Astrocyte of the spinal cord (primary cell): ENCODE measurements at regions not wholly inside any gene's neighbourhood (a gene's known extent, or its start where the extent isn't known, plus 50 kb on each side); places are given as distances from the start of the nearest gene placed in this dataset.

Source experiments
- DNase-seq: peaks from one replicate; pipeline ENCODE4 v3.0.0; 2011; ENCODE audit warnings: low read depth, low spot score
- H3K4me3 ChIP-seq: 2 replicates; pipeline ENCODE4 v1.5.1; 2011; ENCODE audit warnings: low read depth, mild to moderate bottlenecking, low read length, moderate library complexity
- CTCF ChIP-seq: IDR thresholded peaks from 2 replicates; pipeline ENCODE4 v1.5.1; 2012; ENCODE audit warnings: low read depth, mild to moderate bottlenecking, low read length, inconsistent platforms
- in situ Hi-C: cut with HindIII; loops from 2 replicates; pipeline ENCODE4 v1.10.0; 2017; ENCODE audit warnings: low sequenced_read_pairs

GRCh38 chr3:168442502-168442901 is 346.8 kb upstream of the GOLIM4 start:
- in situ Hi-C loops: no loop called here
- TF ChIP-seq CTCF: no peak
- no peak for DNase-seq
- H3K4me3 ChIP-seq: no peak overlapping the region

- no peak for TF ChIP-seq CTCF
- in situ Hi-C loops: no loop called here
- H3K4me3 ChIP-seq: no peak overlapping the region
- DNase-seq: no peak
Measured at GRCh38 chr3:168436245-168436724, 340.6 kb upstream of the GOLIM4 start.

GRCh38 chr3:168431491-168431890 is 335.8 kb upstream of the GOLIM4 start:
- DNase-seq: peak; percentile 5
- TF ChIP-seq CTCF: no peak
- in situ Hi-C loops: no loop called here
- H3K4me3 ChIP-seq: no peak overlapping the region

GRCh38 chr3:168427835-168428475 is 332.2 kb upstream of the GOLIM4 start:
- in situ Hi-C loops: no loop called here
- no peak for DNase-seq
- TF ChIP-seq CTCF: no peak
- H3K4me3 ChIP-seq: no peak overlapping the region

GRCh38 chr3:168427156-168427555 is 331.4 kb upstream of the GOLIM4 start:
- no peak overlapping the region for H3K4me3 ChIP-seq
- DNase-seq: no peak
- in situ Hi-C loops: no loop called here
- no peak for TF ChIP-seq CTCF

GRCh38 chr3:168425936-168426595 is 330.3 kb upstream of the GOLIM4 start:
- TF ChIP-seq CTCF: no peak
- H3K4me3 ChIP-seq: no peak overlapping the region
- DNase-seq: peak; percentile 23
- in situ Hi-C loops: no loop called here
